ENCODE measurements at regions not wholly inside any gene's neighbourhood (a gene's known extent, or its start where the extent isn't known, plus 50 kb on each side); places are given as distances from the start of the nearest gene placed in this dataset.

GRCh38 chr2:120934574-120935338 is 199.1 kb downstream of the GLI2 start:
- Histone ChIP-seq H3K4me3 (replicated peaks in 1 of 3; ENCODE audit: insufficient read depth in 1 of 3, low read depth in 1 of 3, low read length in 3 of 3) (no peak overlapping the region), H3K27ac (ENCODE audit: insufficient read depth, low read depth, low read length) (no peak overlapping the region), H3K79me2 (ENCODE audit: control insufficient read depth, insufficient read depth, low read length) (no peaks in the 10 kb centered on the region), H3K9ac (replicated peaks; ENCODE audit: extremely low read depth, insufficient read depth, low read length) (no peak overlapping the region), H3K36me3 (ENCODE audit: control insufficient read depth in 2 of 2, extremely low read depth in 1 of 2, insufficient read depth in 2 of 2, low read length in 2 of 2) (no peaks in the 10 kb centered on the region), H3K9me1 (replicated peaks; ENCODE audit: control insufficient read depth, extremely low read depth, insufficient read depth, low read length) (no peaks in the 10 kb centered on the region), H3K4me1 (ENCODE audit: control insufficient read depth, extremely low read depth, insufficient read depth, low read length) (no peaks in the 10 kb centered on the region), H4K20me1 (replicated peaks; ENCODE audit: control insufficient read depth, extremely low read depth, insufficient read depth, low read length) (no peaks in the 10 kb centered on the region), H3K9me3 (replicated peaks; ENCODE audit: control insufficient read depth, insufficient read depth, low read length) (no peaks in the 10 kb centered on the region), H3K4me2 (ENCODE audit: insufficient read depth, low read length) (no peak overlapping the region), H2AFZ (ENCODE audit: low read depth, low read length) (no peak overlapping the region), H3K27me3 (ENCODE audit: control insufficient read depth in 2 of 2, insufficient read depth in 2 of 2, low read length in 2 of 2) (peaks cover 6 to 24% of the 10 kb centered on the region in 2 experiments)
- POLR2A ChIA-PET, result no interaction called here
- DNase-seq (ENCODE audit: low read depth, low spot score), result no peak
- intact Hi-C loops (cut with micrococcal nuclease) (loop anchor here (2.0 kb wide), 1 partner anchor 20 kb away; no protein-coding TSS in a partner anchor), dilution Hi-C loops (cut with MboI; ENCODE audit: extremely low pct_ligation_motif_present, low sequenced_read_pairs) (no loop called here)
- FAIRE-seq, result peak; percentile 12
- CTCF ChIA-PET, result no interaction called here
- no TSS peak for BruUV-seq (replicated peaks)
- no peak for TF ChIP-seq POLR2AphosphoS5 (IDR thresholded peaks at IDR 0.05; ENCODE audit: insufficient read depth, low read depth, low read length)
- peak; percentile 87 for TF ChIP-seq FOS (IDR thresholded peaks at IDR 0.05; ENCODE audit: borderline replicate concordance, insufficient read depth, low read length)

- H3K4me3 ChIP-seq (replicated peaks in 1 of 3; ENCODE audit: insufficient read depth in 1 of 3, low read depth in 1 of 3, low read length in 3 of 3), result no peak overlapping the region
- intact Hi-C loops (cut with micrococcal nuclease), result loop anchor here (2.0 kb wide), 1 partner anchor 21 kb away; no protein-coding TSS in a partner anchor
- no peaks in the 10 kb centered on the region for H3K9me3 ChIP-seq (replicated peaks; ENCODE audit: control insufficient read depth, insufficient read depth, low read length)
- no peak overlapping the region for H3K4me2 ChIP-seq (ENCODE audit: insufficient read depth, low read length)
- H3K9ac ChIP-seq (replicated peaks; ENCODE audit: extremely low read depth, insufficient read depth, low read length), result no peak overlapping the region
- H2AFZ ChIP-seq (ENCODE audit: low read depth, low read length), result no peak overlapping the region
- H3K27ac ChIP-seq (ENCODE audit: insufficient read depth, low read depth, low read length), result no peak overlapping the region
- H3K9me1 ChIP-seq (replicated peaks; ENCODE audit: control insufficient read depth, extremely low read depth, insufficient read depth, low read length), result no peaks in the 10 kb centered on the region
- H4K20me1 ChIP-seq (replicated peaks; ENCODE audit: control insufficient read depth, extremely low read depth, insufficient read depth, low read length), result no peaks in the 10 kb centered on the region
- TF ChIP-seq CTCF (IDR thresholded peaks at IDR 0.05; ENCODE audit: extremely low read depth in 1 of 2, insufficient read depth in 1 of 2, low read depth in 1 of 2, low read length in 2 of 2), result no peak
- TF ChIP-seq JUN (IDR thresholded peaks at IDR 0.05; ENCODE audit: borderline replicate concordance, insufficient read depth, insufficient read length, low read depth), result no peak
- no peak for TF ChIP-seq EZH2 (IDR thresholded peaks at IDR 0.05; ENCODE audit: borderline replicate concordance, low read depth, low read length, severe bottlenecking)
- FAIRE-seq (no peak), DNase-seq (ENCODE audit: low read depth, low spot score) (no peak)
- ChIA-PET POLR2A (no interaction called here), CTCF (no interaction called here)
- no TSS peak for BruUV-seq (replicated peaks)
- H3K4me1 ChIP-seq (ENCODE audit: control insufficient read depth, extremely low read depth, insufficient read depth, low read length), result no peaks in the 10 kb centered on the region
- no peaks in the 10 kb centered on the region for H3K79me2 ChIP-seq (ENCODE audit: control insufficient read depth, insufficient read depth, low read length)
- H3K36me3 ChIP-seq (ENCODE audit: control insufficient read depth in 2 of 2, extremely low read depth in 1 of 2, insufficient read depth in 2 of 2, low read length in 2 of 2), result no peaks in the 10 kb centered on the region
- peaks cover 6 to 24% of the 10 kb centered on the region in 2 experiments for H3K27me3 ChIP-seq (ENCODE audit: control insufficient read depth in 2 of 2, insufficient read depth in 2 of 2, low read length in 2 of 2)
- dilution Hi-C loops (cut with MboI; ENCODE audit: extremely low pct_ligation_motif_present, low sequenced_read_pairs), result no loop called here
Observed at GRCh38 chr2:120935339-120936313, 200.0 kb downstream of the GLI2 start.
